Right lobe of liver (tissue), 4 donors: ENCODE measurements at regions not wholly inside any gene's neighbourhood (a gene's known extent, or its start where the extent isn't known, plus 50 kb on each side); places are given as distances from the start of the nearest gene placed in this dataset.

Experiments
- CTCF ChIP-seq, 4 donors: fragments of 200-600 bp in 3 of 4; fragments of 450-650 bp in 1 of 4; IDR thresholded peaks; one replicate each; pipeline versions ENCODE4 v1.5.1 to v1.8.0; 2016 to 2022; ENCODE audit warnings: antibody characterized with exemption in 4 of 4, mild to moderate bottlenecking in 2 of 4
- POLR2A ChIP-seq: fragments of 450-650 bp; IDR thresholded peaks from one replicate; pipeline ENCODE4 v1.6.1; 2017; ENCODE audit warnings: antibody characterized with exemption, mild to moderate bottlenecking
- donor health status: DM: no; HTN: no; CAD: no.
- donor health status: DM: no; HTN: no; CAD: no.
- donor health status: DM: no; HTN: yes; CAD: no.

- TF ChIP-seq CTCF (IDR thresholded peaks at IDR 0.05) (no peak), POLR2A (no peak)
These were observed 309.8 kb downstream of the C1D start for GRCh38 chr2:67752969-67753368.
